Lower lobe of right lung (tissue), 2 donors: ENCODE measurements at regions not wholly inside any gene's neighbourhood (a gene's known extent, or its start where the extent isn't known, plus 50 kb on each side); places are given as distances from the start of the nearest gene placed in this dataset.

Experiments used
- ATAC-seq, 2 donors: fragments of 200-7000 bp; cut with Tn5 transposase; one replicate each; pipeline ENCODE4 v1.9.1; 2020 to 2022; ENCODE audit warnings: mild to moderate bottlenecking in 2 of 2, moderate library complexity in 2 of 2
- DNase-seq: peaks from one replicate; pipeline ENCODE4 v3.0.0-alpha.2; 2020
- H3K27ac ChIP-seq: fragments of 200-600 bp; one replicate; pipeline ENCODE4 v1.8.0; 2022
- H3K27me3 ChIP-seq: fragments of 200-600 bp; one replicate; pipeline ENCODE4 v1.8.0; 2022; ENCODE audit warnings: low read depth
- H3K36me3 ChIP-seq: fragments of 200-600 bp; one replicate; pipeline ENCODE4 v1.8.0; 2022; ENCODE audit warnings: mild to moderate bottlenecking
- H3K4me1 ChIP-seq: fragments of 200-600 bp; one replicate; pipeline ENCODE4 v1.8.0; 2022
- H3K4me3 ChIP-seq: fragments of 200-600 bp; one replicate; pipeline ENCODE4 v1.8.0; 2022; ENCODE audit warnings: mild to moderate bottlenecking
- H3K9me3 ChIP-seq: fragments of 200-600 bp; one replicate; pipeline ENCODE4 v1.8.0; 2022
- intact Hi-C: fragments of 100-400 bp; cut with DNase I; formaldehyde crosslinking; loops from one replicate; pipeline ENCODE4 v1.11.0; 2022
- TF ChIP-seq, protein P1 (sequence below): fragments of 200-600 bp; IDR thresholded peaks from one replicate; pipeline ENCODE4 v1.8.0; 2022; ENCODE audit warnings: antibody characterized with exemption, mild to moderate bottlenecking
- donor health status: DM: no; HTN: yes; CAD: no; lungs with severe emphysema.

DNA sequence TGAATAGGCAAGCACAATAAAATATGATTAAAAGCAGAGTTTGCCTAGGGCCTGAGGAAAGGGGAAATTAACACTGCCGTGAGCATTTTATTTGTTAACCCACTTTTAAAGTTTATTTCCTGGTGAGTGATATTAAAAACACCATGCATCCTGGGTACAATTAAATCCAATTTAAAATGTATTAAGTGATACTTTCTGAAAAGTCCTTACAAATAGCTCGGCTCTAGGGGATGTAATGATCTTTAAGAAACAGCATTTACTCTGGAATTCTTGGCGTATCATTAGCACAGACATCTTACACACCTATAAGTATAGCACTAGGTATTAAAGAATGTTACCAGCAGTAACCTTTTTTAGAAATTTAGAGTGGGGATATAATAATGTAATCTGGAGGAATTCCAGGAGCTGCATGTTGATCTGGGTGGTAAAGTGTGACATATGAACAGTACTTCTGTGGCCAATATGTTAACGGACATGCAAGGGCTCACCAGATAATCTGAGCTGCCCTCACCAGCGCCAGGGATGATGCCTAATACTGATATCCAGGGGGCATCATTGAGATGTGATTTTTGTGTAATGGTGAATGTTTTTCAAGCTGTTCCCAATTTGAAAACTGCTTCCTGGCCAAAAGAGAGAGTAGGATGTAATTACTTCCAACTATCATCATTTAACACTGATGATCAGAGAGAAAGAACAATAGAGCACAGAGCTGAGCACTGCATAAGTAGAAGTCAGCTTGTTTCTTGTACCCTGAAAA, 235.9 kb downstream of the DSEL start:
- Histone ChIP-seq H3K27ac (no peak overlapping the region), H3K27me3 (no peaks in the 10 kb centered on the region), H3K9me3 (no peaks in the 10 kb centered on the region), H3K4me3 (no peak overlapping the region), H3K36me3 (no peaks in the 10 kb centered on the region), H3K4me1 (no peaks in the 10 kb centered on the region)
- no peak for DNase-seq
- no peak for ATAC-seq
- TF ChIP-seq, protein P1, sequence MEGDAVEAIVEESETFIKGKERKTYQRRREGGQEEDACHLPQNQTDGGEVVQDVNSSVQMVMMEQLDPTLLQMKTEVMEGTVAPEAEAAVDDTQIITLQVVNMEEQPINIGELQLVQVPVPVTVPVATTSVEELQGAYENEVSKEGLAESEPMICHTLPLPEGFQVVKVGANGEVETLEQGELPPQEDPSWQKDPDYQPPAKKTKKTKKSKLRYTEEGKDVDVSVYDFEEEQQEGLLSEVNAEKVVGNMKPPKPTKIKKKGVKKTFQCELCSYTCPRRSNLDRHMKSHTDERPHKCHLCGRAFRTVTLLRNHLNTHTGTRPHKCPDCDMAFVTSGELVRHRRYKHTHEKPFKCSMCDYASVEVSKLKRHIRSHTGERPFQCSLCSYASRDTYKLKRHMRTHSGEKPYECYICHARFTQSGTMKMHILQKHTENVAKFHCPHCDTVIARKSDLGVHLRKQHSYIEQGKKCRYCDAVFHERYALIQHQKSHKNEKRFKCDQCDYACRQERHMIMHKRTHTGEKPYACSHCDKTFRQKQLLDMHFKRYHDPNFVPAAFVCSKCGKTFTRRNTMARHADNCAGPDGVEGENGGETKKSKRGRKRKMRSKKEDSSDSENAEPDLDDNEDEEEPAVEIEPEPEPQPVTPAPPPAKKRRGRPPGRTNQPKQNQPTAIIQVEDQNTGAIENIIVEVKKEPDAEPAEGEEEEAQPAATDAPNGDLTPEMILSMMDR = no peak
- intact Hi-C loops = no loop called here

DNA sequence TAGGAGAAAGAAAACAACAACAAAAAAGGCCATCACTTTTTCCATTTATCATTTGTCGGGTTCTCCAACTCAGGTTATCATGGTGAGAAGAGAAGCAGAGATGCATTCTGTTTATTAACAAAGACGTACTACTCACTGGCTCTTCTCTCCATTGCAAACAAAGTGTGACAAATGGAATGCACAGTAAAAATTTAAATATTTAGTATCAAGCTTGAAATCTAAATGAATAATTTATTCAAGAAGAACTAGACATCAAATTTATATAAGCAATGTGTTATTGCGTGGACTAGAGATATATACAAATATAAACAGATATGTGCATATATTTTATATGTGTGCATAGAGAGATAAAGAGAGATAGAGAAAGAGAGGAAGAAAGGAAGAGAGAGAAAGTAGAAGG, 236.5 kb downstream of the DSEL start:
- ATAC-seq (no peak), DNase-seq (no peak)
- TF ChIP-seq, protein P1 = no peak
- Histone ChIP-seq H3K27me3 (no peaks in the 10 kb centered on the region), H3K4me1 (no peaks in the 10 kb centered on the region), H3K36me3 (no peaks in the 10 kb centered on the region), H3K27ac (no peak overlapping the region), H3K4me3 (no peak overlapping the region), H3K9me3 (no peaks in the 10 kb centered on the region)
- intact Hi-C loops = no loop called here

GRCh38 chr18:67278984-67279383, 237.5 kb downstream of the DSEL start:
- no peaks in the 10 kb centered on the region for H3K9me3 ChIP-seq
- H3K4me1 ChIP-seq = no peaks in the 10 kb centered on the region
- DNase-seq = no peak
- H3K4me3 ChIP-seq = no peak overlapping the region
- TF ChIP-seq, protein P1 = no peak
- no peak overlapping the region for H3K27ac ChIP-seq
- H3K27me3 ChIP-seq = no peaks in the 10 kb centered on the region
- intact Hi-C loops = no loop called here
- ATAC-seq = no peak
- no peaks in the 10 kb centered on the region for H3K36me3 ChIP-seq

DNA sequence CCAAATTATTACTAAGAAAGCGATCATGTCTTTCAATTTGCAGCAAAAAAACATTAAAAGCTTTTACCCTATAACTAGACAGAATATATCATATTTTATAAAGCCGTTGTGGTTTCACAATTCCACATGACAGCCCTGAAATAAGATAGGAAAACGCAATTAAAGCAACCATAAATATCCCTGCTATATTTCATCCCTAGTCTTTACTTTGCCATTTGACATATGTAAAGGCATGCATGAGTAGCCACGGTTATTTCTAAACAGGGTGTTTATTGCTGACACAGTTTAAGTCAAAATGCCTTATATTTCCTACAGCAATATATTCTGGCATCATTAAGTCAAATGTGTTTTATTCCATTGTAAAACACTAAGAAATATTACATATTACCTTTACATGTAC, 239.9 kb downstream of the DSEL start:
- no peaks in the 10 kb centered on the region for H3K4me1 ChIP-seq
- no peaks in the 10 kb centered on the region for H3K36me3 ChIP-seq

GRCh38 chr18:67273288-67273687, 243.2 kb downstream of the DSEL start:
- intact Hi-C loops = no loop called here
- Histone ChIP-seq H3K27me3 (no peaks in the 10 kb centered on the region), H3K36me3 (no peaks in the 10 kb centered on the region), H3K27ac (no peak overlapping the region), H3K9me3 (no peaks in the 10 kb centered on the region), H3K4me3 (no peak overlapping the region), H3K4me1 (no peaks in the 10 kb centered on the region)
- DNase-seq = no peak
- TF ChIP-seq, protein P1 = no peak
- ATAC-seq = no peak

More for the DNA sequence above, 239.9 kb downstream of the DSEL start:
- no peaks in the 10 kb centered on the region for H3K27me3 ChIP-seq
- H3K9me3 ChIP-seq = no peaks in the 10 kb centered on the region
- DNase-seq (no peak), ATAC-seq (no peak)
- H3K27ac ChIP-seq = no peak overlapping the region
- TF ChIP-seq, protein P1 = no peak
- intact Hi-C loops = no loop called here
- no peak overlapping the region for H3K4me3 ChIP-seq
